ENCODE measurements at regions not wholly inside any gene's neighbourhood (a gene's known extent, or its start where the extent isn't known, plus 50 kb on each side); places are given as distances from the start of the nearest gene placed in this dataset.

DNA sequence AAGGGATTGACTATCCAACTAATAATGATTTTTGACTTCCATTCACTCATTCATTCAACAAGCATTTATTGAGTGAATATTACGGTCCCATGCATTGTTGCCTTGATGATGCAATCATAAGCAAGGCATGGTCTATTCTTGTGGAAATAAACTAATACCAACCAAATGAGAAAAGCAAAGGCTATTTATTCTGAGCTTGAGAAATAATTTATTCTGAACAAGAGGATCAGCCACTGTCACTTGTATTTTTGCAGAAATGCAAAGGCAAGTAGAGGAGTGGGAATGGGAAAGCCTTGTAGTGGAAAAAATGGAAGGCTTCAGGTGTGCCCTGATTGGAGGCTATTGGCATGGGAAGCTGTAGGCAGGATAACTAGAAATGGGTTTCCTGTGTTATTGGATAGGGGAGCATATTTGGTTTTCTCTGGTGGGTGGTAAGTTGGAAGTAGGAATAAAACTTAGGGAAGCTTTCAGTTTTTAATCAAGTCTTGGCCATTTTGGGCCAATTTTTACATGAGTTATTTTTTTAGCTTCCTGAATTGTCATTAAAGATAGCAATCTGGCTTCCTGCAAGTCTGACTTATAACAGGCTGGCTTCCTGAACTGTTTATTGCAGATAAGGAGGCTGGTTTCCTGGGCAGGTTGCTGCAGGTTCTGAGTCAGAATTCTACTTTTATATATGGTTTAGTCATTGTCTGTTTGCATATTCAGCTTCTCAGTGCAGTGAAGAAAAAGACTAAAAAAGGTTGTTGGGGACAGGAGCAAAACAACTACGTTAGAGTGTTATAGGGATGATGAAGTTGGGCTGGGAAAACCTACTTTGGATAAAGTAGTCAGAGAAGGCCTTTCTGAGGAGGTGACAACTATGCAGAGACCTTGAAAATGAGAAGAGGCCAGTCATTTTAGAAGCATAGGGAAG, 106.7 kb downstream of the APIP start:
- TF ChIP-seq, protein P1, sequence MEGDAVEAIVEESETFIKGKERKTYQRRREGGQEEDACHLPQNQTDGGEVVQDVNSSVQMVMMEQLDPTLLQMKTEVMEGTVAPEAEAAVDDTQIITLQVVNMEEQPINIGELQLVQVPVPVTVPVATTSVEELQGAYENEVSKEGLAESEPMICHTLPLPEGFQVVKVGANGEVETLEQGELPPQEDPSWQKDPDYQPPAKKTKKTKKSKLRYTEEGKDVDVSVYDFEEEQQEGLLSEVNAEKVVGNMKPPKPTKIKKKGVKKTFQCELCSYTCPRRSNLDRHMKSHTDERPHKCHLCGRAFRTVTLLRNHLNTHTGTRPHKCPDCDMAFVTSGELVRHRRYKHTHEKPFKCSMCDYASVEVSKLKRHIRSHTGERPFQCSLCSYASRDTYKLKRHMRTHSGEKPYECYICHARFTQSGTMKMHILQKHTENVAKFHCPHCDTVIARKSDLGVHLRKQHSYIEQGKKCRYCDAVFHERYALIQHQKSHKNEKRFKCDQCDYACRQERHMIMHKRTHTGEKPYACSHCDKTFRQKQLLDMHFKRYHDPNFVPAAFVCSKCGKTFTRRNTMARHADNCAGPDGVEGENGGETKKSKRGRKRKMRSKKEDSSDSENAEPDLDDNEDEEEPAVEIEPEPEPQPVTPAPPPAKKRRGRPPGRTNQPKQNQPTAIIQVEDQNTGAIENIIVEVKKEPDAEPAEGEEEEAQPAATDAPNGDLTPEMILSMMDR (conservative IDR thresholded peaks at IDR 0.05; ENCODE audit: low read depth, low read length), result no peak
- TF ChIP-seq CEBPB (IDR thresholded peaks at IDR 0.05; ENCODE audit: low read depth, low read length) (peak; percentile 71), BHLHE40 (IDR thresholded peaks at IDR 0.05; ENCODE audit: low read depth, low read length) (no peak), POLR2A (IDR thresholded peaks at IDR 0.05; ENCODE audit: low read depth, low read length) (no peak), MAFK (IDR thresholded peaks at IDR 0.05; ENCODE audit: low read depth, low read length) (no peak)
